ENCODE measurements at regions not wholly inside any gene's neighbourhood (a gene's known extent, or its start where the extent isn't known, plus 50 kb on each side); places are given as distances from the start of the nearest gene placed in this dataset.
"Not testable (repeated sequence)": the region's sequence is repeated elsewhere in the genome, so short reads cannot be mapped to it uniquely, and the experiment has no call there.

DNA sequence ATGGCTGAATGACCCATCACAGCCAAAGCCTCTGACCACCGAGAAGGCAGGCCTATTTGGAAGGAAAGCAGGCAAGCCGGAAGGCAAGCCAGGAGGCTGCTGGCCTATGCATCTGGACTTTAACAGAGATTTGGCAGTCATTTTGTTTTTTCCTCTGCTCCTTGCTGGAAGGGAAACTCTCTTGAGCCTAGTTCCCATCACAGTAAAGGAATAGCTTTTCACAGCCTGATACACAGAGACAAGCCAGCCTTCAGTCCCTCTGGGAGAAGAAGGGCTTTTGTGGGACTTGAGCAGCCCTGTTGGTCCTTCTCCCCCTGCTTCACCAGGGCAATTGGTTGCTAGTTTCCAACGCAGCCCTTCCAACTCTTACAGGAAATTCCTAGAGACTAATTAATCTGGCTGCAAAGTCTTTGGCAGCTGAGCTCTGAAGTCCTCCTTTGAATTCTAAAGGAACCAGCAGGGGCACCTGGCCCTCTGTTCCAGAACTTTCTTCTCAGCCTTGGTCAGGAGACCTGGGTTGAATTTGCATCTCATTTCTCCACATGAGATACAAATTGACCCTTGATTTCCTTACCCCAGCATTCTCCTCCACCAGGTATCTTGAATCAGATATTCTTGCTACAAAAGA is 157.3 kb upstream of the EPB41L4A start:
- no peak for DNase-seq

GRCh38 chr5:112579599-112580170 is 158.0 kb upstream of the APC start:
- no peak for DNase-seq

GRCh38 chr5:112581811-112582320 is 155.8 kb upstream of the APC start:
- no peak for DNase-seq

DNA sequence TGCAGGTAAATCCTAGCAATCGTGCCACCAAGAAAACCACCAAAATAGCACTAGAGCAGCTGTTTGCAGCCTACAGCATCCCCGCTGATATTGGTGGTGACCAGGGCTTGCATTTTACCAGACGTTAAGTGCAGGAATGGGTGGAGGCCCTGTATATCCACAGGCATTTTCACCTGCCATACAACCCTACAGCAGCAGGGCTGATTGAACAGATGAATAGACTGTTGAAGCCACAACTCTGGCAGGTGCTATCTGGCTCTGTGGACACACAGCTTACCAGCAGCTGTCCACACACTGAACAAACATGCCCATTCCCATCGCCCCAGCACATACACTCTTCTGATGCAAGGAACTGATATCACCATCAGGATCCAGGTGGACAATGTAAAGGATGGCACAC is 154.5 kb upstream of the APC start:
- DNase-seq: no peak

DNA sequence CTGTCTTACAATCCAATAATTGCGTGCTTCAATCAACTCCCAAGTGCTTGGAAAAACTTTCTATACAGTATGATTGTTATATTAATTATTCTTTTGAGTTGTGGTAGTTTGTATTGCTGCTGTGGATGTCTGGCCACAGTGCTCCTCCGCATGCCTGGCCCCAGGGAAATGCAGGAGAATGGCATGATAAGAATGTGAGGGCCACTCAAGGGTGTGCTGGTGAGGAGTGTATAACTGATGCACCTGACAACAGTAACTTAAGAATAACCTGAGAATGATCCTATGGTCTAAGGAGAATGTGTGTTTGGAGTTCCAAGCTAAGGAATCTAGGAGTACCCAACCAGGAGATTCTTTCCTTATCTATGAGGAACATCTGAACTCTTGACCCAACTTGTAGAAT is 152.9 kb upstream of the APC start:
- no peak for DNase-seq

GRCh38 chr5:112586596-112587062 is 151.1 kb upstream of the APC start:
- no peak for DNase-seq

- not testable (repeated sequence) for DNase-seq
These were observed 146.8 kb upstream of the APC start for GRCh38 chr5:112590858-112591257.

DNA sequence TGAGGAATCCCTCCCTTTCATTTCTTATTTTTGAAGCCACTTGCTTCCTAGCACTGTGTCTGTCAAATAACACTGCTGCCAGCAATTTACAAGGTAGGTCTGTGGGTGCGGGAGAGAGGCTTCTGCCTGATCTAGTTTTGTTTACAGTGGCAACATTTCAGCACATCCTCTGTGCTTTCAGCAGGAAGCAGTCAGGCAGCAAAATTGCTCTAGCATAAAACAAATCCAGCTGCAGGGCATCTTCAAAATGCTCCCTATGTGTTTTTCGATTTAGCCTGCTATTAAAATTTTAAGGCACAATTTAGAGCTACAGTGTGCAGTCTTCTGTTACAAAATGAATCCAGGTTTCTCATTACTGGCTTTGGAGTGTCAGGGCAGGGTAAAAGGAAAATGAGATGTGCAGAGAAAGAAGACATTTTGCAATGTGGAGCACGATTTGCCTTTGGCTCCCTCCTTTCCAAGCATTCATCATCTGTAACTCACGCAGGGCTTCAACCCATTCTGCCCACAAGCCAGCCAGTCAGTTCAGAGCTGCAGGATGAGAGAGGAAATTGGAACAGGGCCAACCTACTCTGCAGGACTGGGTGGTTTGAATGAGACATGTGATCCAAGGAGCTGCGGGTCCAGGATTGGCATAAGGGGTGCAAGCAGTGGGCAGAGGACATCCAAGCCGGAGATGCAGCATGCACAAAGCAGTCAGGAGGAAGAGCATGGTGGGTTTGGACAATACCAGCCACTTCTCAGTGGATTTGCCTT is 143.4 kb upstream of the APC start:
- peak; percentile 34 for DNase-seq

DNA sequence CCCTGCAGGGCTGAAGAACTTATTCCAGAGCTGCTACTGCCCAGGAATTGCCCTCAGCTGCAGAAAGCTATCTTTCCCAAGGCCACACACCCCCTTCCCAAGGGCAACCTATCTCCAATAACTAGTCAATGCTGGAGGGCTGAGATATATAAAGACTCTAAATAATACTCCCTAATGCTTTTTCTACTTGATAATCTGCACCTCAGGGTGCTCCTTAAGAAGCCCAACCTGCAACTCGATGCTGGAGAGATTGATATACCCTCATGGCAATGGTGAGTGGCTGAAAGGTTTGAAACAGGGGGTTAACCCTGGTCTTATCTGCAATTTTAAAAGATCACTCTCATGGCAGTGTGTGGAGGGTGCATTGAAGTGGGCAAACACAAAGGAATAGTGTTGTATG is 142.7 kb upstream of the APC start:
- DNase-seq: no peak

- DNase-seq: no peak
These were observed 139.9 kb upstream of the APC start for GRCh38 chr5:112597831-112598230.

DNA sequence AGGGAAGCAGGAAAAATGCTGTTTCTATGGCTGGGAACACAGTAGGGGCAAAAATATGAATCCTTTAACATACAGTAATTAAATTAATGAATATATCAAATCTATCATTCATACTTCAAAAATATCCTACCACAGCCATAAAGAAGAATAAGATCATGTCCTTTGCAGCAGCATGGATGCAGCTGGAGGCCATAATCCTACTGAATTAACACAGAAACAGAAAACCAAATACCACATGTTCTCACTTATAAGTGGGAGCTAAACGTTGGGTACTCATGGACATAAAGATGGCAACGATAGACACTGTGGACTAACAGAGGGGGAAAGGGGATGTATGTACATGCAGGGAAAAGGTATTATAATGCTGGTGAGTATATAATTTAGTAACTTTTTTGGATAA is 137.2 kb upstream of the APC start:
- DNase-seq: not testable (repeated sequence)

GRCh38 chr5:112604732-112605630 is 132.7 kb upstream of the APC start:
- no peak for DNase-seq

- DNase-seq: no peak
These were observed 128.7 kb upstream of the APC start for GRCh38 chr5:112608975-112609374.

GRCh38 chr5:112612663-112613062 is 125.0 kb upstream of the APC start:
- no peak for DNase-seq

DNA sequence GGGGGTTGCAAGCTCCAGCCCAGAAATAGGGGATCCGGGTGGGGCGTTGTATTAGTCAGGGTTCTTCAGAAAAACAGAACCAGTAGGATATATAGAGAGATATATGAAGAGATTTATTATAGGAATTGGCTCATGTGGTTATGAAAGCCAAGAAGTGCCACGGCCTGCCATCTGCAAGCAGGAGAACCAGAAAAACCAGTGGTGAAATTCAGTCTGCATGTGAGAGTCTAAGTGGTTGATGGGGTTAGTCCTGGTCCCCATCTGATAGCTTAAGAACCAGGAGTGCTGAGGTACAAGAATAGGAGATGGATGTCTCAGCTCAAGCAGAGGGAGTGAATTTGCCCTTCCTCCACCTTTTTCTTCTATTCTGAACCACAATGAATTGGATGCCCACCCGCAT is 123.4 kb upstream of the APC start:
- DNase-seq: no peak

DNA sequence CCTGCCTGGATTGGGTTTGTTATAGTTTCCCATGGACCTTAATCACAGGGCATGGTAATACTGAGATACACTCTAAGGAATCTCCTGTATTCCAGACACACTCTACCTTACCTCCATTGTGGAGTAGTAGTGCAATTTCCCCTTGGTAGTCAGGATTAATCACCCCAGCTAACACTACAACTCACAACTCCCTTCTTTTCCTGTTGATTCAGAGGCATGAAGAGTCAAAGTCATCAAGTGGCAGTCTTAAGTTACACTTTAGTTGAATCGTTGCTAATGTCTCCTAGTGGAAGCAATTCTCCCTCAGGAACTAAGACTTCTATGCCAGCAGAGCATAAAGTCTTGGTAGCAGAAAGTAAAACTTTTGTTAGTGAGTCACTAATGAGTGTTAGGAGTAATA is 122.7 kb upstream of the APC start:
- no peak for DNase-seq

GRCh38 chr5:112616812-112617547 is 120.7 kb upstream of the APC start:
- peak; percentile 14 for DNase-seq

DNA sequence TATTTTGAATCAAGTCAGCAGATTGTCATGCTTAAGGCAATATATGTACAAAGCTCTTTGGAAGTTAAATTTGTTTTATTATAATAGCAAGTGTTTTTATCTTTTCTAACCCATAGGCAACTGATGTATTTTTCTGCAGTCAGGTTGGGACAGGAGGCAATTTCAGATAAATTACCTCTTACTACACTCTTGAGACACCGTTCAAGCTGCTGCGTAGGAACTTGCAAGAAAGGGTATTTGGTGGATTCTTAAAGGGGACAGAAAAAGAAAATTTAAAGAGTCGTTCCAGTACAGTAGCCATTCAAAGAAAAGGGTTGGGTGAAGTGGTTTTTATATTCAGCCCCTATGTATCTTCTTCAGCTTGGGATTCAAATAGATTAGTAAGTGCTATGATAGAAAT is 112.4 kb upstream of the APC start:
- no peak for DNase-seq

DNA sequence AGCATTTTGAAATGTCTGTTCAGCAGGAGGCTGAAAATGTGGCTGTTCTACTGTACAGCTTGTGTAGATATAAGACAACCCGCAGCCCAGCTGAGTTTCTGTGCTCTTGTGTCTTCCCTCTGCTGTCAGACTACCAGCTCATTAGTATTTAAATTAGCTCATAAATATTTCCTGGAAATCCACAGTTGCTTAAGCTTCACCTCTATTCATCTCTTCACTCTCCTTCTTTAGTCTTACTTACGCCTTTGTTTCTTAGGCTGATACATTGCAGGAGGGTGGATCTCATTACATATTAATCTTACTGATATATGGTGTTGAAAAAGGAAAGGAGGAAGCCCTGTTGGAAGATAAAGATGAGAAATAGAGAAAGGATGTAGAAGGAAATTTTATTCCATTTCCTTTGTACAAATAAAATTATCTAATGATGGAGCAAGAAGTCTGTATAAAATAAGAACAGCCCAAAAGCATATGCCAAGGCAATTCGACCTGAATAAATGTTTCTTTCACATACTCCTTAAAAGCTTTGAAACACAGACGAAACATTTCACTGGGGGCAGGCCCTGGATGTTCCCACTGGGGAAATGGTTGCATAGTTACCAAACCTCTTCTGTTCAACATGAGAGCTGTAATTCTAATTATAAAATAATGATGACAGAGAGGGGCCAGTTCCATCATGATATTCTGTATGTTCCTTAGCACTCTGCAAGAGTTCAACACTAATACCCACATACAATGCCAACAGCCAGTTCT is 111.8 kb upstream of the APC start:
- DNase-seq: no peak

DNA sequence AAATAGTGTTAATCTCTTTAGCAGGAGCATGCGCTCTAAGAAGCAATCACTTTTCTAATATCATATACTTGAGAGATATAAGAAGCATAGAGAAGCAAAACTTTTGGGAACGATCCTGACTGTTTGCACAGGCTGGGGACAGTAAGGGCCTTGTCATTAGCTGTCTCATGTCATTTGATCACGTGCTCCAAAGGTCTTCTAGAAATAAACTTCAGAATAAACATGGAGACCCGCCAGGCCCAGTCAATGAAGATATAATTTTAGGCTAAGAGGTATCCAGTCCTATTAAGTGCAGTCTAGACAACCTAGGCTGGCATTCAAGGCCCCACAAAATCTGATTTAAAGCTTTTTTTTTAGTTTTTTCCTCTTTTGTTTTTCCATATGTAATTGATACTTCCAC is 111.0 kb upstream of the APC start:
- DNase-seq: no peak

- DNase-seq: peak; percentile 90
These were observed 109.3 kb upstream of the APC start for GRCh38 chr5:112628214-112628980.
